ENCODE measurements at regions not wholly inside any gene's neighbourhood (a gene's known extent, or its start where the extent isn't known, plus 50 kb on each side); places are given as distances from the start of the nearest gene placed in this dataset.

DNA sequence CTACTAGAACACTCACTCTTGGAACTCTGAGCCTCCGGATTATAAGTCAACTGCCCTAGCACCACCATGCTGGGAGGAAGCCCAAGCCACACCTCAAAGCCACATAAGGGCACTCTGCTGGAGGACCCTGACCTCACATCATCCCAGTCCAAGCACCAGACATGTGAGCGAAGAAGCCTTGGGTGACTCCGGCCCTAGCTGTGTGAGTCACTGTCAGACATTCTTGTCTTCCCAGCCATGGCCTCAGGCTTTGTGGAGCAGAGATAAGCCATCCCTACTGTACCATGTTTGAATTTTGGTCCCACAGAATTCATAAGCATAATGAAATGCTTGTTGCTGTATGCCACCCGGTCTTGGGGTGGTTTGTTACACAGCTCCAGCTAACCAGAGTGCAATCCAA, 247.7 kb downstream of the SOD2 start:
- DNase-seq (ENCODE audit: low read depth in 2 of 3, low spot score in 2 of 3), result no peak

- no peak for DNase-seq (ENCODE audit: low read depth in 2 of 3, low spot score in 2 of 3)
Measured at GRCh38 chr6:159444056-159444760, 248.8 kb downstream of the SOD2 start.

GRCh38 chr6:159443417-159443920, 249.6 kb downstream of the SOD2 start:
- no peak for DNase-seq (ENCODE audit: low read depth in 2 of 3, low spot score in 2 of 3)

DNA sequence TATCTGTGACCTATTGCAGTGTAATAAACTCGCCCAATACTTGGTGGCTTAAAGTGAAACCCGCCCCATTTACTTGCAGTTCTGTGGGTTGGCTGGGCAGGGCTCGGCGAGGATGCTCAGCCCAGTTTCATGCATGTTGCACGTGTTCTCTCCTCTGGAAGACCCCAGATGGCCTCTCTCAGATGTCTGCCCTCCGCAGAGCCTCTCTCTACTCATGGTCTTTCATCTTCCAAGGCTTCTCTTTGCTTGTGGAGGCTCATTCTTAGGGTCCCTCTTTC, 251.4 kb downstream of the SOD2 start:
- DNase-seq (ENCODE audit: low read depth in 2 of 3, low spot score in 2 of 3), result no peak

GRCh38 chr6:159440911-159441703, 251.9 kb downstream of the SOD2 start:
- no peak for DNase-seq (ENCODE audit: low read depth in 2 of 3, low spot score in 2 of 3)

- no peak for DNase-seq (ENCODE audit: low read depth in 2 of 3, low spot score in 2 of 3)
Measured at GRCh38 chr6:159440349-159440748, 252.7 kb downstream of the SOD2 start.

DNA sequence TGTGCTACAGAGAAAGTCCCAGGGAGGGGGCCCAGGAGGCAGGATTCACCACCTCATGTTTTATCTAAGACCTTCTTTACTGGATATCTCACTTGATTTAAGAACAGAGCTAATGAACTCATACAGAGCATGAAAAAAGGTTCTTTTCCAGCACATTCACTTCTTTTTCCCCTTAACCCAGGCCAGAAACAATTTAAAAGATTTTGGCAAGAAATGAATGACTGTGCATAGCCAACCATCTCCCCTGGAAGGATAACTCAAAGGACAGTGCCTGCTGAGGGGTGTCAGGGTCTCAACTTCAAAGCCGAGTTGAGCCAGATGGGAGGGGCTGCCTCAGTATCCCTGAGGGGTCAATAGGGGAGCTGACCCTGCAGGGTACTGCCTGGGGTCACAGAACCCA, 253.4 kb downstream of the SOD2 start:
- DNase-seq (ENCODE audit: low read depth in 2 of 3, low spot score in 2 of 3), result no peak

- DNase-seq (ENCODE audit: low read depth in 2 of 3, low spot score in 2 of 3), result no peak
Measured at GRCh38 chr6:159438106-159438505, 254.9 kb downstream of the SOD2 start.

- no peak for DNase-seq (ENCODE audit: low read depth in 2 of 3, low spot score in 2 of 3)
Measured at GRCh38 chr6:159436581-159436980, 256.5 kb downstream of the SOD2 start.

DNA sequence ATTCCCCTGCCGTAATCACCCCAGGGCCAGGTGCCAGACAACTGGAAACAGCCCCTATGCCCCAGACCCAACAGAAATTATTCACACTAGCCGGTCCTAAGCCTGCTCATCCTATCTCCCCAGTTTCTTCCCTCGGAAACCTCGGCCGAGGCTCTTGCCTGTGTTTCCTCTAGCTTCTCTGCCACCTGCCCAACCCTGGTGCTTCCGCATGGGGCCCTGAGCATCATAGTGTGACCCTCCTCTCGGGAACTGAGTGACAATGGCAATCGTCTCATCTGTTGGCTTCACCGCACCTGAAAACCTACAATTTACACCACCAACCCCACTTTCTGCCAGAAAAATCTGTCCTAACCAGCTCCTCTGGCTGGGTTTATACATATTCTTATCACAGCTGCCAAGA, 257.3 kb downstream of the SOD2 start:
- no peak for DNase-seq (ENCODE audit: low read depth in 2 of 3, low spot score in 2 of 3)

DNA sequence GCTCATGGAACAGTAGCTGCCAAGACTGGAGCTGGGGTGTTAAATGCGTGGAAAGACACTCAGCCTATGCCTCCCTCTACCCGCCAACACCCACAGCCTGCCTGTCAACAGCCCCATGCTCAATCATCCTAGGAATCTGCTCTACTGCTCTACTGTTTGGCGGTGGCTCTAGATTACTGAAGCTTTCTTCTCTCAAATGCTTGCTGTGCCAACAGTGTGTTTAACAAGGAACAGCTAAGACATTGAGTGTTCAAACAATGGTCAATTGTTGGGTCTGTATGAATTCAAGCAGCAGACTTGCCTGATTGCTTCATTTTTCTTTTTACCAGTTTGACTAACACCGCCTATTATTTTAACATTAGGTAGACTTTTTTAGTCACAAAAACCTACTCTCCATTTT, 258.6 kb downstream of the SOD2 start:
- no peak for DNase-seq (ENCODE audit: low read depth in 2 of 3, low spot score in 2 of 3)

DNA sequence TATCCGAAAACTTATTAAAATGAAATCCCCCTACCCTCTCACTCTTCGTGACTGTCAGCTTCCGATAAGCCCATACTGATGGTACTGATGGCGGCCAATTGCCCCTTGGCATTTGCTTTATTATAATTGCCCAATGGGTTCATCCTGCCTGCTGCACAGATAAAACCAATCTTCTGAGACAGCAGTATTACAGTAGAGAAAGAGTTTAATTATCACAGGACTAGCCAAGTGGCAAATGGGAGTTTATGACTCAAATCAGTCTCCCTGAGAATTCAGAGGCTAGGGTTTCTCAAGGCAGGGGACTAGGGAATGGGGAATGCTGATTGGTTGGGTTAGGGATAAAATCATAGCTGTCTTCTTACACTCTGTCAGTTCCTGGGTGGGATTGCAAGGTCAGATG, 259.5 kb downstream of the SOD2 start:
- no peak for DNase-seq (ENCODE audit: low read depth in 2 of 3, low spot score in 2 of 3)

DNA sequence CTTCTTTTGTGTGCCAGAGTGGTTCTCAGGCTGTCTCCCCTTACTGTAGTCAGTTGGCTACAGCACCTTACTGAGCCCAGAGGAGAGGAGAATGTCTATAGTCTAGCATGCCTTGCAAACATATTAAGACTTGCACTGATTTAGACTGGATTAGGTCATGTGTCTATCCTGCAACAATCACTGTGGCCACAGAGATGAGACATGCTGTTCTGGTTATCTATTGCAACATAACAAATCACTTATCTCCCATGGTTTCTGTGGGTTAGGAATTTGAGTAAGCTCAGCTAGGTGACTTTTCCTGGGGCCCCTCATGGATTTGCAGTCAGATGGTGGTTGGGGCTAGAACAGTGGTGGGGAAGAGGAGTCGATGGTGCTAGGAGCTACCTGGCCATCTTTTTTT, 261.3 kb downstream of the SOD2 start:
- DNase-seq (ENCODE audit: low read depth in 2 of 3, low spot score in 2 of 3), result no peak

DNA sequence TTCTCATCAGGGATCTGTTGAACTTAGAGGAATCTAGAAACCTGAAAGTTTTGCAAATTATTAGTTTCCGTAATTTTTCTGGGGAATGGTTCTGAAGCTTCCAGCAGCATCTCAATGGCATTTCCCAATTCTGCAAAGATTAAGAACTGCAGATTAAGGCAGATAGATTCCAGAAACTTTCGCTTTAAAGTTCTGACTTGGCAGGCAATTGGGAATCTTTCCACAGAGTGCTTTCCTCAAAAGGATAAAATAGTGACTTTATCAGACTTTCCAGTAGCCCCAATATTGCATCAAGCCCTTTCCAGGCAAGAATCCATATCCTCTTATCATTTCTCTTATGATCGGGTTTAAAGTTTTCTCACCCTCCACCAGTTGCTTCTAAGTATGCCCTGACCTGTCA, 261.1 kb downstream of the FNDC1 start:
- DNase-seq (ENCODE audit: low read depth in 2 of 3, low spot score in 2 of 3), result no peak

DNA sequence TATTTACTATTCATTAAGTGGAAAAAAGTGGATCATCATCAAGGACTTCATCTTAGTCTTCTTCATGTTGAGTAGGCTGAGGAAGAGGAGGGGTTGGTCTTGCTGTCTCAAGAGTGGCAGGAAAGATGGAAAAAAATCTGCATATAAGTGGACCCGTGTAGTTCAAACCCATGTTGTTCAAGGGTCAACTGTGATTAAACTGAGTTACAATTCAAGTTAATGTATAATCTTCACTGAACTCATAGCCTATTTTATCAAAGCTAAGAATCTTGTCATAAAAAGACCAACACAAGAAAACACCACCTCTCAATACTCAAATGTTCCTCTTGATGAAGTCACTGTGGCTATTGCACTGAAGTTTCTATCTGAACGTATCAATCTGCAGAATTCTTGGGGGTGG, 260.2 kb downstream of the FNDC1 start:
- DNase-seq (ENCODE audit: low read depth in 2 of 3, low spot score in 2 of 3), result no peak

- DNase-seq (ENCODE audit: low read depth in 2 of 3, low spot score in 2 of 3), result no peak
Measured at GRCh38 chr6:159427771-159428170, 258.6 kb downstream of the FNDC1 start.

- DNase-seq (ENCODE audit: low read depth in 2 of 3, low spot score in 2 of 3), result no peak
Measured at GRCh38 chr6:159427335-159427734, 258.1 kb downstream of the FNDC1 start.

- DNase-seq (ENCODE audit: low read depth in 2 of 3, low spot score in 2 of 3), result no peak
Measured at GRCh38 chr6:159425421-159425820, 256.2 kb downstream of the FNDC1 start.

DNA sequence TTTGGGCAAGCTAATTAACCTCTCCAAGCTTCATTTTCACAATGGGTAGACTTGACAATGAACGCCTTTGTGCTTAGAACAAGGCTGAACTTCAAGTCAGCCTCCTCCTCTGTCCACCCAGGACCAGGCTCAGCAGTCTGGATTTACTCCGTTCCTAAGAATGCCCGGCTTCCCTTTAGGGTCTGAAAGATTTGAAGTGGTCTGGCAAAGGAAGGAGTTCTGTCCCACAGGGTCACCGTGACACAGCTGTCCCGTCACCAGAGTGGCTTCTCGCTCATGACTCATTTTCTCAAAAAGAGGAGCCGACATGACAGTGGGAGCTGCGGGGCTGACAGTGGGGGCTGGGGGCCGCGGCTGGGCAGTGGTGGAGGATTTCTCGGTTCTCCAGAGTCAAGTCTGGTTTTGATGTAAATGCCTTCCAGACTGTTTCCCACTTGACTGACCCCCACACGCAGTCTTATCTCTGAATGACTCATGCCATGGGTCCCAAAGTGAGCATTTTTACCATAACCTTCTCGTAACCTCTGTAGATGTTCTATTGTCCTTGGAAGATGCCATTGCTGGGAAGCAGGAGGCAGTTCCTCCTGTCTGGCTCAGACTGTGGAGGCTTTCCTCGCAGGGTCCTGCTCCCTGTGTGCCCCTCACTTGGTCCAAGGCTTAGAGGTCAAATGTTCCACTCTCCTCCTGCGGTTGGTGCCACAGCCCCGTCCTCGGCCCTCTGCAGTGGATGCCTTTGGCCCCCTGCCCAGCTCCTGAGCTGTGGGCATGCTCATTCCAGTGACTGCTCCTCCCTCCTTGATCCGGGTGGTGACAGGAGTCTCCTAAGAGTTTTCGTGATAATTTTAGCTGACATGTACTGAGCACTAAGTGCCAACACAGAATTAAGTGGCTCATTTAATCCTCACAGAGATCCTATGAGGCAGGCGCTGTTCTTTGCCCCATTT, 253.1 kb downstream of the FNDC1 start:
- no peak for DNase-seq (ENCODE audit: low read depth in 2 of 3, low spot score in 2 of 3)

- no peak for DNase-seq (ENCODE audit: low read depth in 2 of 3, low spot score in 2 of 3)
Measured at GRCh38 chr6:159421586-159421985, 252.4 kb downstream of the FNDC1 start.

GRCh38 chr6:159418997-159419396, 249.8 kb downstream of the FNDC1 start:
- DNase-seq (ENCODE audit: low read depth in 2 of 3, low spot score in 2 of 3), result no peak
